HUES6 (cell line): ENCODE measurements at regions not wholly inside any gene's neighbourhood (a gene's known extent, or its start where the extent isn't known, plus 50 kb on each side); places are given as distances from the start of the nearest gene placed in this dataset.
"Not testable (repeated sequence)": the region's sequence is repeated elsewhere in the genome, so short reads cannot be mapped to it uniquely, and the experiment has no call there.

ENCODE experiments used
- H3K27ac ChIP-seq: 2 replicates; pipeline ENCODE4 v1.7.0; 2013; ENCODE audit warnings: low read depth, mild to moderate bottlenecking, low read length, inconsistent platforms
- H3K27me3 ChIP-seq: 2 replicates; pipeline ENCODE4 v1.6.1; 2013; ENCODE audit warnings: low read length; ENCODE audit not compliant: control insufficient read depth, insufficient read depth
- H3K36me3 ChIP-seq: 2 replicates; pipeline ENCODE4 v1.6.1; 2013; ENCODE audit warnings: low read length; ENCODE audit not compliant: control insufficient read depth, insufficient read depth
- H3K4me1 ChIP-seq: 2 replicates; pipeline ENCODE4 v1.6.1; 2013; ENCODE audit warnings: low read length; ENCODE audit not compliant: control insufficient read depth, insufficient read depth
- H3K4me3 ChIP-seq: 2 replicates; pipeline ENCODE4 v1.5.1; 2013; ENCODE audit warnings: low read depth, low read length
- H3K9ac ChIP-seq: one replicate; pipeline ENCODE4 v1.6.1; 2013; ENCODE audit warnings: mild to moderate bottlenecking, low read length
- H3K9me3 ChIP-seq: 2 replicates; pipeline ENCODE4 v1.6.1; 2013; ENCODE audit warnings: low read depth, low read length; ENCODE audit not compliant: control insufficient read depth, insufficient read depth

- not testable (repeated sequence) for H3K27me3 ChIP-seq, H3K4me3 ChIP-seq, H3K9ac ChIP-seq, H3K27ac ChIP-seq, H3K4me1 ChIP-seq, H3K9me3 ChIP-seq, H3K36me3 ChIP-seq
These were observed 431.1 kb upstream of the NR5A2 start for GRCh38 chr1:199596448-199596847.

DNA sequence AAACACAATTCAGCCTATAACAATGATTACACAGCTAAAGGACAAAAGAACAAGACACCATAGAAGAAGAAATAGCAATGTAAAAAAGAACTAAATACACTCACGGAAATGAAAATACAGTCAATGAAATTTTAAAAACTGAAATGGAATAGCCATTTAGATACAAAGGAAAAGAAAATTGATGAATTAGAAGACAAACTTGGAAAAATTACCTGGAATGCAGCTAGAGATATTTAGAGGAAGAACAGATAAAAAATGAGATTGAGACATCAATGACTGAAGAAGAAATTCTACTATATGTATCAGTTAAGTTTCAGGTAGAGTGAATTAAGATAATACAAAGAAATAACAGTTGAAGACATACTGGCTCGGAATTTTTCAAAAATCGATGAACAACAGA lies 430.4 kb upstream of the NR5A2 start:
- no peaks in the 10 kb centered on the region for H3K27me3 ChIP-seq
- H3K4me3 ChIP-seq = no peak overlapping the region
- H3K4me1 ChIP-seq = no peaks in the 10 kb centered on the region
- no peak overlapping the region for H3K27ac ChIP-seq
- no peak overlapping the region for H3K9ac ChIP-seq
- H3K9me3 ChIP-seq = no peaks in the 10 kb centered on the region
- H3K36me3 ChIP-seq = no peaks in the 10 kb centered on the region

DNA sequence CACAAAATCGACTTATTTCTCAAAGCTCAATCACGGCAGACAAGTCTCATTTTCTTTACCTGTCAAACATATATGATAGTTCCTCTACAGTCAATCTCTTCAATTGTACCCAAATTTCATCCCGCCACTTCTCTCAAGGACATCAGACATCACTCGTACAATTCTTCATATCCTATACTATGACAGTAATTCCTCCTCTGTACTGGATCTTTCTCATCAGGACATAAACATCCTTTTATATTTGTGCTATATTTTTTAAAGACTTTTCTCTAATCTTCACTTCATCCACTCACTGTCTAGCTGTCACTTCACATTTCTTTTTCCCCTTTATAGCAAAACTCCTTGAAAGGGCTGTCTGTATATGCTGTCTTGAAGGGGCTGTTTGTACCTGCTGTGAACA lies 419.1 kb upstream of the NR5A2 start:
- H3K4me1 ChIP-seq = no peaks in the 10 kb centered on the region
- no peaks in the 10 kb centered on the region for H3K27me3 ChIP-seq
- H3K9ac ChIP-seq = no peak overlapping the region
- no peak overlapping the region for H3K27ac ChIP-seq
- no peaks in the 10 kb centered on the region for H3K36me3 ChIP-seq
- no peak overlapping the region for H3K4me3 ChIP-seq
- no peaks in the 10 kb centered on the region for H3K9me3 ChIP-seq

DNA sequence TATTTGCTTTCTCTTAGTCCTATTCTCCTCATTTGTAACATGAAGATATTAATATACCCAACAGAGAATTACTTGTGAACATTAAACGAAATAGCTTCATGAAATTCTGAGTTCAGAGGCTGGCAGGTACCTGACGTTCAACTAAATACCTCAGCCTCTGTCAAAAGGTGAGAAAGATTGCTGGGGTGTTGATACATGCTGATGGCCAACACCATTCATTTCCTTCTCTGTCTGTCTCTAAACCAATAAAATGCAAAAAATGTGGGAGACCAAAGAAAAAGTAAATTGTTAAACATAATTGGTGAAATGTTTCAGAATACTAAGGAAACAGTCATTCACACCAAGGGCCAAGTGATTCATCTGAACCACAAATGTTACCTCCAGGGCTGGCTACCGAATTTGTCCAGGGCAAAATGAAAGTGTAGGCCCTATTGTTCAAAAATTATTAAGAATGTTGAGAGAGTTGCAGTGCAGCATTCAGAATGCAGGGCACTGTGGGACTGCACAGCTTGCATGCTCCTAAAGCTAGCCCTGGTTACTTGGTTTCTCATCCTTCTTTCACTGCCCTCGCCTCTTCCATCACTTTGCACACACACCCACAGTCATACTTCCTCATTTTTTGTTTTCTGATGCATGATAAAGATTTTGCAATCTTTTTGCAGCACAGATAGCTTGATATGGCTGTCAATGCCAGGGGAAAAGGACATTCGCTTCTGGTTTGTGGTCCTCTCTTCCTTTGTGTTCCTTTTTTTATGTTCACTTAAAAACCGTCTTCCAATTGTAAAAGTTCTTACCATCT lies 414.3 kb upstream of the NR5A2 start:
- Histone ChIP-seq H3K27ac (no peak overlapping the region), H3K4me3 (no peak overlapping the region), H3K9ac (no peak overlapping the region)

DNA sequence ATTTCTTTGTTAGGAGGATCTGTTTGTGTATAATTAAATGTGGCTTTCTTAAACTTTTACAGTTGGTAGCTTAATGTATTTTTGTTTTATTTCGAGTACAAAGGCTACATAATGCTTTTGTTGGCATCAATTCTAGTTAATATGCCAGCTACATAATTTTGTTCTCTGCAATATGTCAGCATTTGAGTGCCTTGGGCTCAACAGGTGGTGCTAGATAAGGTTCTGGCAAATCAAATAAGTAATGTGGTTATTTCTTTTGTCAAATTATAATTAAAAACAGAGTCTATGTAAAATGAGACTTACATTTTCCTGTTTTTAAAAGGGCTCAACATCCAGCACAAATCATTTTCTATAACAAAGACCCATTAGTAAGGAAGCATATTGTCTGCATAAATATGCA lies 410.6 kb upstream of the NR5A2 start:
- H3K4me3 ChIP-seq = no peak overlapping the region
- no peaks in the 10 kb centered on the region for H3K36me3 ChIP-seq
- H3K4me1 ChIP-seq = no peaks in the 10 kb centered on the region
- H3K9ac ChIP-seq = no peak overlapping the region
- no peaks in the 10 kb centered on the region for H3K27me3 ChIP-seq
- H3K27ac ChIP-seq = no peak overlapping the region
- H3K9me3 ChIP-seq = no peaks in the 10 kb centered on the region

More for the DNA sequence above, 414.3 kb upstream of the NR5A2 start:
- Histone ChIP-seq H3K36me3 (no peaks in the 10 kb centered on the region), H3K9me3 (no peaks in the 10 kb centered on the region), H3K4me1 (no peaks in the 10 kb centered on the region), H3K27me3 (no peaks in the 10 kb centered on the region)

- no peaks in the 10 kb centered on the region for H3K36me3 ChIP-seq
- no peak overlapping the region for H3K4me3 ChIP-seq
- H3K27ac ChIP-seq = no peak overlapping the region
- H3K4me1 ChIP-seq = no peaks in the 10 kb centered on the region
- H3K27me3 ChIP-seq = no peaks in the 10 kb centered on the region
- H3K9ac ChIP-seq = no peak overlapping the region
- no peaks in the 10 kb centered on the region for H3K9me3 ChIP-seq
These were observed 408.3 kb upstream of the NR5A2 start for GRCh38 chr1:199619223-199619622.

GRCh38 chr1:199626228-199626627 lies 401.3 kb upstream of the NR5A2 start:
- not testable (repeated sequence) for H3K9me3 ChIP-seq, H3K36me3 ChIP-seq, H3K4me3 ChIP-seq, H3K27me3 ChIP-seq, H3K27ac ChIP-seq, H3K9ac ChIP-seq, H3K4me1 ChIP-seq

GRCh38 chr1:199629624-199630023 lies 397.9 kb upstream of the NR5A2 start:
- Histone ChIP-seq H3K9ac (no peak overlapping the region), H3K27me3 (no peaks in the 10 kb centered on the region), H3K36me3 (no peaks in the 10 kb centered on the region), H3K27ac (no peak overlapping the region), H3K4me3 (no peak overlapping the region), H3K9me3 (peaks cover 3% of the 10 kb centered on the region; the same call in 1 of the 2 replicates), H3K4me1 (peaks cover 14% of the 10 kb centered on the region; the same call in 1 of the 2 replicates)

GRCh38 chr1:199639453-199639852 lies 388.1 kb upstream of the NR5A2 start:
- H3K27ac ChIP-seq = no peak overlapping the region
- no peaks in the 10 kb centered on the region for H3K27me3 ChIP-seq
- H3K9ac ChIP-seq = no peak overlapping the region
- H3K36me3 ChIP-seq = no peaks in the 10 kb centered on the region
- peaks cover 4% of the 10 kb centered on the region; the same call in 1 of the 2 replicates for H3K9me3 ChIP-seq
- no peak overlapping the region for H3K4me3 ChIP-seq
- H3K4me1 ChIP-seq = no peaks in the 10 kb centered on the region

GRCh38 chr1:199641531-199641930 lies 386.0 kb upstream of the NR5A2 start:
- Histone ChIP-seq H3K27me3 (no peaks in the 10 kb centered on the region), H3K36me3 (no peaks in the 10 kb centered on the region), H3K27ac (no peak overlapping the region)

DNA sequence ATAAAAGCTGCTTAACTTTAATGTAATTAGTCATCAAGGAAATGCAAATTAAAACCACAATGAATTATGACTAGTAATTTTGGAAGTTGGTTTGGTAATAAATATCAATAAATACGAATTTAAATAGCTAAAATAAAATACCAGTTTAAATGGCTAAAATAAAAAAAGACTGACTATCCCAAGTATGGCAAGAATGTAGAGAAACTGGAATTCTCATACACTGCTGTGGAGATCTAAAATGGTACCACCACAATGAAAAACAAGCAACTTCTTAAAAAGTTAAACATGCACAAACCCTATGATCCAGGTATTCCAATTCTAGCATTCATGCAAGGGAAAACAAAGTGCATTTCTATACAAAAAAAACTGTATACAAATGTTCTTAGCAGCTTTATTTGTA lies 382.6 kb upstream of the NR5A2 start:
- no peaks in the 10 kb centered on the region for H3K36me3 ChIP-seq
- peaks cover 6% of the 10 kb centered on the region; the same call in 1 of the 2 replicates for H3K9me3 ChIP-seq
- H3K4me1 ChIP-seq = no peaks in the 10 kb centered on the region
- H3K27me3 ChIP-seq = no peaks in the 10 kb centered on the region
- H3K4me3 ChIP-seq = no peak overlapping the region
- H3K9ac ChIP-seq = no peak overlapping the region
- H3K27ac ChIP-seq = no peak overlapping the region

More at GRCh38 chr1:199641531-199641930, 386.0 kb upstream of the NR5A2 start:
- H3K4me3 ChIP-seq = no peak overlapping the region
- H3K4me1 ChIP-seq = no peaks in the 10 kb centered on the region
- no peak overlapping the region for H3K9ac ChIP-seq
- peaks cover 2% of the 10 kb centered on the region; the same call in 1 of the 2 replicates for H3K9me3 ChIP-seq
